Endodermal cell (in vitro differentiated cells): ENCODE measurements at regions not wholly inside any gene's neighbourhood (a gene's known extent, or its start where the extent isn't known, plus 50 kb on each side); places are given as distances from the start of the nearest gene placed in this dataset.

ENCODE experiments used
- DNase-seq: peaks from one replicate; pipeline ENCODE4 v3.0.0-alpha.2; 2017
- H3K27ac ChIP-seq: 2 replicates; pipeline ENCODE4 v1.5.1; 2013; ENCODE audit warnings: mild to moderate bottlenecking, low read depth, low read length, moderate library complexity
- H3K27me3 ChIP-seq: 2 replicates; pipeline ENCODE4 v1.6.1; 2013; ENCODE audit warnings: mild to moderate bottlenecking, low read length, moderate library complexity; ENCODE audit not compliant: insufficient read depth, control insufficient read depth, poor library complexity, severe bottlenecking
- H3K36me3 ChIP-seq: 2 replicates; pipeline ENCODE4 v1.7.0; 2013; ENCODE audit warnings: mild to moderate bottlenecking, low read length, moderate library complexity; ENCODE audit not compliant: control insufficient read depth, insufficient read depth
- H3K4me1 ChIP-seq: one replicate; pipeline ENCODE4 v1.7.0; 2013; ENCODE audit warnings: low read length; ENCODE audit not compliant: control insufficient read depth, insufficient read depth
- H3K4me3 ChIP-seq: 2 replicates; pipeline ENCODE4 v1.5.1; 2013; ENCODE audit warnings: mild to moderate bottlenecking, low read length, moderate library complexity
- H3K9ac ChIP-seq: 2 replicates; pipeline ENCODE4 v1.6.1; 2013; ENCODE audit warnings: mild to moderate bottlenecking, low read length, moderate library complexity; ENCODE audit not compliant: poor library complexity, severe bottlenecking; ENCODE audit errors: extremely low read depth
- H3K9me3 ChIP-seq: 2 replicates; pipeline ENCODE4 v1.6.1; 2013; ENCODE audit warnings: mild to moderate bottlenecking, low read length, moderate library complexity; ENCODE audit not compliant: control insufficient read depth
- H3K27ac Mint-ChIP-seq: 2 replicates; pipeline ENCODE4 v1.8.0; 2020; ENCODE audit warnings: mixed read lengths
- H3K27me3 Mint-ChIP-seq: 2 replicates; pipeline ENCODE4 v1.8.0; 2021; ENCODE audit warnings: mild to moderate bottlenecking, mixed read lengths; ENCODE audit not compliant: insufficient read depth
- H3K36me3 Mint-ChIP-seq: 2 replicates; pipeline ENCODE4 v1.8.0; 2020; ENCODE audit warnings: low read depth, mixed read lengths
- H3K4me1 Mint-ChIP-seq: 2 replicates; pipeline ENCODE4 v1.8.0; 2020; ENCODE audit warnings: mixed read lengths
- H3K4me3 Mint-ChIP-seq: 2 replicates; pipeline ENCODE4 v1.8.0; 2020; ENCODE audit warnings: mild to moderate bottlenecking, moderate library complexity, mixed read lengths
- H3K9me3 Mint-ChIP-seq: 2 replicates; pipeline ENCODE4 v1.8.0; 2020; ENCODE audit warnings: mild to moderate bottlenecking, mixed read lengths
- WGBS, 2 experiments: methylation state at CpG; one replicate each; pipeline versions ENCODE4 v1.1.5 to v1.1.7; 2013; ENCODE audit warnings: missing lambda C conversion rate in 2 of 2, mixed read lengths in 1 of 2; ENCODE audit not compliant: insufficient coverage in 1 of 2, insufficient read length in 1 of 2; 5-methylcytosine and 5-hydroxymethylcytosine counted together
- TF ChIP-seq, protein P1 (sequence below): fragments of 200-600 bp; sonication (generic); conservative IDR thresholded peaks from 2 replicates; pipeline ENCODE4 v1.5.0; 2021; ENCODE audit warnings: antibody characterized with exemption, mild to moderate bottlenecking

DNA sequence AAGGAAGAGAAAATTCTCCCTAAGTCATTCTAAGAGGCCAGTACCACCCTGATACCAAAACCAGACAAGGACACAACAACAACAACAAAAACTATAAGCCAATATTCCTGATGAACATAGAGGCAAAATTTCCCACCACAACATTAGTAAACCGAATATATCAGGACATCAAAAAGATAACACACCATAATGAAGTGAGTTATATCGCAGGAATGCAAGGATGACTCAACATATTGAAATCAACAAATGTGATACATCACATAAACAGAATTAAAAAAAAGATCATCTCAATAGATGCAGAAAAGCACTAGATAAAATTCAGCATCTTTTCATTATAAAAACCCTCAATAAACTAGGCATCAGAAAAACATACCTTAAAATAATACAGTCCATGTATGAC lies 1844.4 kb upstream of the PCDH10 start:
- TF ChIP-seq, protein P1, sequence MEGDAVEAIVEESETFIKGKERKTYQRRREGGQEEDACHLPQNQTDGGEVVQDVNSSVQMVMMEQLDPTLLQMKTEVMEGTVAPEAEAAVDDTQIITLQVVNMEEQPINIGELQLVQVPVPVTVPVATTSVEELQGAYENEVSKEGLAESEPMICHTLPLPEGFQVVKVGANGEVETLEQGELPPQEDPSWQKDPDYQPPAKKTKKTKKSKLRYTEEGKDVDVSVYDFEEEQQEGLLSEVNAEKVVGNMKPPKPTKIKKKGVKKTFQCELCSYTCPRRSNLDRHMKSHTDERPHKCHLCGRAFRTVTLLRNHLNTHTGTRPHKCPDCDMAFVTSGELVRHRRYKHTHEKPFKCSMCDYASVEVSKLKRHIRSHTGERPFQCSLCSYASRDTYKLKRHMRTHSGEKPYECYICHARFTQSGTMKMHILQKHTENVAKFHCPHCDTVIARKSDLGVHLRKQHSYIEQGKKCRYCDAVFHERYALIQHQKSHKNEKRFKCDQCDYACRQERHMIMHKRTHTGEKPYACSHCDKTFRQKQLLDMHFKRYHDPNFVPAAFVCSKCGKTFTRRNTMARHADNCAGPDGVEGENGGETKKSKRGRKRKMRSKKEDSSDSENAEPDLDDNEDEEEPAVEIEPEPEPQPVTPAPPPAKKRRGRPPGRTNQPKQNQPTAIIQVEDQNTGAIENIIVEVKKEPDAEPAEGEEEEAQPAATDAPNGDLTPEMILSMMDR, result no peak
- no peaks in the 10 kb centered on the region for H3K36me3 Mint-ChIP-seq
- 96% methylated on average over 2 of the region's 2 CpGs for WGBS, 2 experiments

DNA sequence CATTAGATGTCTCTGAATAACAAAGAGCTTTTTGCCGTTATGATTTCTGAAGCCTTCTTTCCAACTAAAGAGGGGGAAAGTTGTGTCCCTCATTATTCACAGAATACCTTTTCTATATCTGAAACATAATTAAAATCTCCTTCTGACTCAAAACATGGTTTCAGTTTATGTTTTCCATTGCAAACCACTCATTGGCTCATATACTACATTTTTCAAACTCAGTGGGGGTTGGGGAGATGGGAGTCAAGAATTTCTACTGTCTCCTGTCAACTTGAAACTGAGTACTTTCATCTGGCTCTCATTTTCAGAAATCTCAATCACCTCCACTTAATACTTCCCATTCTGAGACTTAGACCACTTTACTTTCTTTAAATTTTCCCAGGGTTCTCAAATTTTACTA lies 1839.5 kb upstream of the PCDH10 start:
- H3K4me3 Mint-ChIP-seq, result no peak overlapping the region
- no peak overlapping the region for H3K27ac Mint-ChIP-seq
- H3K4me3 ChIP-seq, result no peak overlapping the region
- 94% methylated on average over 1 of the region's 1 CpG; no CpG with 5 or more reads in 1 of the 2 experiments for WGBS, 2 experiments
- no peaks in the 10 kb centered on the region for H3K27me3 ChIP-seq
- TF ChIP-seq, protein P1, result no peak
- H3K9me3 ChIP-seq, result no peaks in the 10 kb centered on the region
- H3K27ac ChIP-seq, result no peak overlapping the region
- no peaks in the 10 kb centered on the region for H3K36me3 ChIP-seq
- no peaks in the 10 kb centered on the region for H3K9me3 Mint-ChIP-seq
- H3K36me3 Mint-ChIP-seq, result no peaks in the 10 kb centered on the region
- H3K4me1 Mint-ChIP-seq, result no peaks in the 10 kb centered on the region
- no peaks in the 10 kb centered on the region for H3K4me1 ChIP-seq
- H3K27me3 Mint-ChIP-seq, result no peaks in the 10 kb centered on the region
- DNase-seq, result no peak
- H3K9ac ChIP-seq, result no peak overlapping the region

More for the DNA sequence above, 1844.4 kb upstream of the PCDH10 start:
- H3K27me3 Mint-ChIP-seq, result no peaks in the 10 kb centered on the region
- Histone ChIP-seq H3K27me3 (no peaks in the 10 kb centered on the region), H3K36me3 (no peaks in the 10 kb centered on the region), H3K4me3 (no peak overlapping the region), H3K9me3 (no peaks in the 10 kb centered on the region), H3K4me1 (no peaks in the 10 kb centered on the region), H3K27ac (no peak overlapping the region), H3K9ac (no peak overlapping the region)
- no peak for DNase-seq
- H3K4me3 Mint-ChIP-seq, result no peak overlapping the region
- H3K27ac Mint-ChIP-seq, result no peak overlapping the region
- H3K9me3 Mint-ChIP-seq, result no peaks in the 10 kb centered on the region
- peaks cover 6% of the 10 kb centered on the region for H3K4me1 Mint-ChIP-seq

DNA sequence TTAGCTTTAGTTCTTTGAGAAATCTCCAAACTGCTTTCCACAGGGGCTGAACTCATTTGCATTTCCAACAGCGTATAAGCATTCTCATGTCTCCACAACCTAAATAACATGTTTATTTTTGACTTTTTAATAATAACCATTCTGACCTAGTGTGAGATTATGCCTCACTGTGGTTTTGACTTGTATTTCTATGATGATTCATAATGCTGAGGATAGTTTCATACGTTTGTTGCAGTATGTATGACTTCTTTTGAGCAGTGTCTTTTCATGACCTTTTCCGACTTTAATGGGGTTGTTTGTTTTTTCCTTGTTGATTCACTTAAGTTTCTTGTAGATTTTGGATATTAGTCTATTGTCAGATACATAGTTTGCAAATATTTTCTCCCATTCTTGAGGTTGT lies 1833.0 kb upstream of the PCDH10 start:
- no peak overlapping the region for H3K27ac Mint-ChIP-seq
- no peaks in the 10 kb centered on the region for H3K36me3 Mint-ChIP-seq
- H3K4me1 Mint-ChIP-seq, result no peaks in the 10 kb centered on the region

More for the DNA sequence above, 1833.0 kb upstream of the PCDH10 start:
- WGBS, 2 experiments, result 92% methylated on average over 3 of the region's 3 CpGs; no CpG with 5 or more reads in 1 of the 2 experiments
- Mint-ChIP-seq H3K4me3 (no peak overlapping the region), H3K9me3 (no peaks in the 10 kb centered on the region), H3K27me3 (no peaks in the 10 kb centered on the region)
- no peaks in the 10 kb centered on the region for H3K27me3 ChIP-seq
- no peaks in the 10 kb centered on the region for H3K36me3 ChIP-seq
- no peaks in the 10 kb centered on the region for H3K9me3 ChIP-seq
- TF ChIP-seq, protein P1, result no peak
- no peak overlapping the region for H3K27ac ChIP-seq
- no peak overlapping the region for H3K9ac ChIP-seq
- no peak overlapping the region for H3K4me3 ChIP-seq
- H3K4me1 ChIP-seq, result no peaks in the 10 kb centered on the region
- no peak for DNase-seq
